ENCODE measurements at regions not wholly inside any gene's neighbourhood (a gene's known extent, or its start where the extent isn't known, plus 50 kb on each side); places are given as distances from the start of the nearest gene placed in this dataset.

DNA sequence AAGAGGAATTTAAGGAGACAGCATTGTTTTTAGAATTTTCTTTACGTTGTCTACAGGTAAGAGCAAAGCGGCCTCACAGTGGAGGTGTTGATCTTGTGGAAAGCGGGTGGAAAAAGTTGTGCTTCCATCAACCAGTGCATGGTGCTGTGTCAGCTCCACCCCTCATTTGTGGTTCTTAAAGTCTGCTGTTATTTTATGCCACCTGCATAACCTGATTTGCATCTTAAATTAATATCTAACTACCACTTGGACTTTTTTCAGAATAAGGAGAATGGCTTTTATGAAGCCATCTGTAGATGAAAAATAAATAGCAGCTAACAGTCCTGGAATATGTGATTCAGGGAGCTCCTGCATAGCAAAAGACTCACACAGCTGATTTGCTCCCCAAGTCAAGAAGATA is 135.1 kb downstream of the SNAPC1 start:
- DNase-seq (ENCODE audit: extremely low spot score), result no peak
- TF ChIP-seq ARNT (IDR thresholded peaks at IDR 0.05), result no peak
- TF ChIP-seq FOXA1 (IDR thresholded peaks at IDR 0.05), result no peak
- TF ChIP-seq LEF1 (IDR thresholded peaks at IDR 0.05; ENCODE audit: borderline replicate concordance), result no peak
- TF ChIP-seq, protein P1, sequence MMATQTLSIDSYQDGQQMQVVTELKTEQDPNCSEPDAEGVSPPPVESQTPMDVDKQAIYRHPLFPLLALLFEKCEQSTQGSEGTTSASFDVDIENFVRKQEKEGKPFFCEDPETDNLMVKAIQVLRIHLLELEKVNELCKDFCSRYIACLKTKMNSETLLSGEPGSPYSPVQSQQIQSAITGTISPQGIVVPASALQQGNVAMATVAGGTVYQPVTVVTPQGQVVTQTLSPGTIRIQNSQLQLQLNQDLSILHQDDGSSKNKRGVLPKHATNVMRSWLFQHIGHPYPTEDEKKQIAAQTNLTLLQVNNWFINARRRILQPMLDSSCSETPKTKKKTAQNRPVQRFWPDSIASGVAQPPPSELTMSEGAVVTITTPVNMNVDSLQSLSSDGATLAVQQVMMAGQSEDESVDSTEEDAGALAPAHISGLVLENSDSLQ (IDR thresholded peaks at IDR 0.05), result no peak
- no peak for TF ChIP-seq L3MBTL2 (conservative IDR thresholded peaks at IDR 0.05)
- TF ChIP-seq FOXK2 (IDR thresholded peaks at IDR 0.05), result no peak
- no peak for TF ChIP-seq HDGF (IDR thresholded peaks at IDR 0.05; ENCODE audit: borderline replicate concordance)
- TF ChIP-seq BHLHE40 (IDR thresholded peaks at IDR 0.05; ENCODE audit: borderline replicate concordance), result no peak
- no peak for TF ChIP-seq SUZ12 (IDR thresholded peaks at IDR 0.05)
- TF ChIP-seq ZNF384 (IDR thresholded peaks at IDR 0.05), result no peak
- no peak for TF ChIP-seq ELF4 (IDR thresholded peaks at IDR 0.05)
- no peak for TF ChIP-seq FOXM1 (IDR thresholded peaks at IDR 0.05; ENCODE audit: borderline replicate concordance)
- no peak for TF ChIP-seq TARDBP (IDR thresholded peaks at IDR 0.05)
- no peak for TF ChIP-seq SP1 (IDR thresholded peaks at IDR 0.05)
- TF ChIP-seq NFRKB (IDR thresholded peaks at IDR 0.05), result no peak
- CTCF ChIA-PET, result interaction anchor here (1.2 kb wide), 1 partner anchor 229 kb away, joined by 4 read pairs; no protein-coding TSS in a partner anchor
- POLR2A ChIA-PET, result no interaction called here

DNA sequence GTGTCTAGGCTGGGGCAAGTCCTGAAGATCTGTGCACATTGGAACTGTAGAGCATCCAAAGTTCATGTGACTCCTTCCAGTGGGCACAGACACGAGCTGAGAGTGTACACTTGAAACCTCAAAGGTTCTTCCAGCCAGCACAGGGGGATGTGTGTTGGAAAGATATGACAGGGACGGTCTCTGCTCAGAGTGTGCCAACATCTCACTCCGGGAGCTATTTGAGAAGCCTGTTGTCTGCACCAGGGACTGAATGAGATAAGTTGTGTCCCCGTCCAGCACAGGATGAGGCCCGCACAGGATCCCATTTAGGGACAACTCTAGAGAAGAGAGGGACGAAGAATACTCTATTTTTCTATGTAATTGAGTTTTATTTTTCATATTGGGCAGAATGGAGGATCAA is 136.3 kb downstream of the SNAPC1 start:
- no peak for TF ChIP-seq L3MBTL2 (conservative IDR thresholded peaks at IDR 0.05)
- TF ChIP-seq SP1 (IDR thresholded peaks at IDR 0.05), result no peak
- TF ChIP-seq HDGF (IDR thresholded peaks at IDR 0.05; ENCODE audit: borderline replicate concordance), result no peak
- no peak for TF ChIP-seq LEF1 (IDR thresholded peaks at IDR 0.05; ENCODE audit: borderline replicate concordance)
- no peak for TF ChIP-seq ARNT (IDR thresholded peaks at IDR 0.05)
- no peak for TF ChIP-seq FOXM1 (IDR thresholded peaks at IDR 0.05; ENCODE audit: borderline replicate concordance)
- TF ChIP-seq FOXK2 (IDR thresholded peaks at IDR 0.05), result no peak
- no peak for TF ChIP-seq BHLHE40 (IDR thresholded peaks at IDR 0.05; ENCODE audit: borderline replicate concordance)
- no peak for TF ChIP-seq ELF4 (IDR thresholded peaks at IDR 0.05)
- no peak for TF ChIP-seq FOXA1 (IDR thresholded peaks at IDR 0.05)
- no peak for TF ChIP-seq CTBP1 (IDR thresholded peaks at IDR 0.05; ENCODE audit: borderline replicate concordance)
- TF ChIP-seq NFRKB (IDR thresholded peaks at IDR 0.05), result no peak
- TF ChIP-seq, protein P1 (IDR thresholded peaks at IDR 0.05), result no peak
- no peak for TF ChIP-seq TARDBP (IDR thresholded peaks at IDR 0.05)
- no peak for TF ChIP-seq SUZ12 (IDR thresholded peaks at IDR 0.05)
- TF ChIP-seq ZNF384 (IDR thresholded peaks at IDR 0.05), result no peak
- no peak for DNase-seq (ENCODE audit: extremely low spot score)
- ChIA-PET POLR2A (no interaction called here), CTCF (no interaction called here)

DNA sequence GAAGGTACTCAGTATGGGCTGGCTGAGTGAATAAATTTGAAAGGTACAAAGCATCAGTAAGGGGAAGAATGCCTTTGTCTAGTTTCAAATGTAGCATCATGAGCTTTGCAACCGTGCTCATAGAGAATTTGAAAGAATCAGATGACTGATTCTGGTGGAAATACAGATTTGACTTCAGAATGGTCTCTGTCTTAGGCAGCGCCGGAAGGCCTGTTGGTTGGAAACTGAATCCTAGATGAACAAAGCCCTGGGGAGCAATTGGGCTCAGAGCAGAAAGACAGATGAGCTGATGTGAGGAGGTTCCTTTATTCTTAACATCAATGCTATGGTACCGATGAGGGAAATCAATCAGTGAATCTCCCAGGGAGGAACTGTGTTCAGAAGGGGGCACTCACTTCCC is 137.3 kb downstream of the SNAPC1 start:
- TF ChIP-seq, protein P1 (IDR thresholded peaks at IDR 0.05), result no peak
- ChIA-PET POLR2A (no interaction called here), CTCF (interaction anchor here (0.6 kb wide), 1 partner anchor 9 kb away, joined by 3 read pairs; no protein-coding TSS in a partner anchor)
- no peak for DNase-seq (ENCODE audit: extremely low spot score)

DNA sequence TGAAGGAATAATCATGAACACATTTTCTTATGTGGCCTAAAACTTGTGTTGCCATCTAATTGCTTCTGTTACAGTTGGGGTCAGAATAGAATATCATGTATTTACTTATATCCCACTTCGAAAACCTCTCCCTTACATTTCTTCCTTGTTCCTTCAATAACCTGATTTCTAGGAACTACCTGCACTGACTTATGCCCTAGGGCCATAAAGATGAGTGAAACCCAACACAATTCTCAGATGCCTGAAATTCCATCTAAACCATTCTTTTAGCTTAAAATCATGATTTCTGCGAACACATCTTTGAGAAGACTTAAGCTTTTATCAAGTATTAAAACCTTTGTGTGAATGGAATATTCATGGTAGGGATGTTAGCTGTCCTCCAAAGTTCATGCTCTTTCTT is 142.7 kb downstream of the SNAPC1 start:
- no peak for TF ChIP-seq NFRKB (IDR thresholded peaks at IDR 0.05)
- no peak for TF ChIP-seq HDGF (IDR thresholded peaks at IDR 0.05; ENCODE audit: borderline replicate concordance)
- no peak for TF ChIP-seq SUZ12 (IDR thresholded peaks at IDR 0.05)
- no peak for TF ChIP-seq FOXA1 (IDR thresholded peaks at IDR 0.05)
- TF ChIP-seq L3MBTL2 (conservative IDR thresholded peaks at IDR 0.05), result no peak
- no peak for TF ChIP-seq FOXM1 (IDR thresholded peaks at IDR 0.05; ENCODE audit: borderline replicate concordance)
- no peak for TF ChIP-seq ELF4 (IDR thresholded peaks at IDR 0.05)
- TF ChIP-seq, protein P1 (IDR thresholded peaks at IDR 0.05), result no peak
- TF ChIP-seq SP1 (IDR thresholded peaks at IDR 0.05), result no peak
- TF ChIP-seq ZNF384 (IDR thresholded peaks at IDR 0.05), result no peak
- no peak for TF ChIP-seq ARNT (IDR thresholded peaks at IDR 0.05)
- TF ChIP-seq LEF1 (IDR thresholded peaks at IDR 0.05; ENCODE audit: borderline replicate concordance), result no peak
- no peak for TF ChIP-seq CTBP1 (IDR thresholded peaks at IDR 0.05; ENCODE audit: borderline replicate concordance)
- TF ChIP-seq BHLHE40 (IDR thresholded peaks at IDR 0.05; ENCODE audit: borderline replicate concordance), result no peak
- no peak for TF ChIP-seq TARDBP (IDR thresholded peaks at IDR 0.05)
- no peak for TF ChIP-seq FOXK2 (IDR thresholded peaks at IDR 0.05)
- ChIA-PET POLR2A (no interaction called here), CTCF (no interaction called here)
- no peak for DNase-seq (ENCODE audit: extremely low spot score)

DNA sequence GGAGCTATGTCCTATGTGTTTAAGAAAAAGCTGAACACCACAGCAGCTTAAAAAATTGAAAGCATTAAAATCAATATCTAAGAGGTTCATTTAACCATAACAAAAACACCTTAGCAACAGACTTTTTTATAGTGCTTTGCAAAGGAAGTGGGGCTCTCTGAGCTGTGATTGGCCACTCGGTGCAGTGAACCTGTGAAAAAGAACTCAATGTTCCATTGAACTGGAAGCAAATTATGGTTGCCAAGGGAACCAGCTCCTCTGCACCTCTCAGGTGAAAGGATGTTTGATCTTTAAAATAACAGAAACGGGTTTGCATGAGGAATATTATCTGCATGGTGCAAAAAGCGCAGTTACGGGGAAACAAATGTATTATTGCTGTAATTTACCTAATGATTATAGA is 149.4 kb downstream of the SNAPC1 start:
- TF ChIP-seq TARDBP (IDR thresholded peaks at IDR 0.05) (no peak), NFRKB (IDR thresholded peaks at IDR 0.05) (no peak), FOXA1 (IDR thresholded peaks at IDR 0.05) (no peak), SP1 (IDR thresholded peaks at IDR 0.05) (no peak), ARNT (IDR thresholded peaks at IDR 0.05) (no peak), ELF4 (IDR thresholded peaks at IDR 0.05) (no peak)
- ChIA-PET CTCF (no interaction called here), POLR2A (no interaction called here)

DNA sequence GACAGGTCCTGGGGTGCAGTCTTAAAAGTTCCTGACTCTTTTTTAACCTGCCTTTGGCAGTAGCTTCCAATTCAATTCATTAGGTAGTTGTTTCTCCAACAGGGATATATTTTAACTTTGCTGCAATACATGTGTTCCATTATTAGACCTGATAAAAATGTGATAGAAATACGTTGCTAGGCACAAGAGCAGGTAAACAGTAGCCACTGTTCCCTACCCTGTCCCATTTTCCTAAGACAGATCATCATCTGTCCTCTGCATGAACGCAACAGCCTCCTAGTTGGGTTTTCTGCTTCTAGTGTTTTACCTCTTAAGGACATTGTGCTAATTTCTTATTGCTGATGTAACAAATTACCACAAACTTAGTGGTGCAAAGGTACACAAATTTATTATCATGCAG is 156.8 kb downstream of the SNAPC1 start:
- no peak for TF ChIP-seq ARNT (IDR thresholded peaks at IDR 0.05)
- TF ChIP-seq ZNF384 (IDR thresholded peaks at IDR 0.05), result no peak
- no peak for TF ChIP-seq HDGF (IDR thresholded peaks at IDR 0.05; ENCODE audit: borderline replicate concordance)
- no peak for TF ChIP-seq FOXK2 (IDR thresholded peaks at IDR 0.05)
- no peak for TF ChIP-seq LEF1 (IDR thresholded peaks at IDR 0.05; ENCODE audit: borderline replicate concordance)
- TF ChIP-seq, protein P1 (IDR thresholded peaks at IDR 0.05), result no peak
- TF ChIP-seq FOXM1 (IDR thresholded peaks at IDR 0.05; ENCODE audit: borderline replicate concordance), result no peak
- no peak for TF ChIP-seq ELF4 (IDR thresholded peaks at IDR 0.05)
- no peak for TF ChIP-seq BHLHE40 (IDR thresholded peaks at IDR 0.05; ENCODE audit: borderline replicate concordance)
- no peak for TF ChIP-seq L3MBTL2 (conservative IDR thresholded peaks at IDR 0.05)
- no peak for TF ChIP-seq FOXA1 (IDR thresholded peaks at IDR 0.05)
- no peak for TF ChIP-seq SUZ12 (IDR thresholded peaks at IDR 0.05)
- TF ChIP-seq SP1 (IDR thresholded peaks at IDR 0.05), result no peak
- DNase-seq (ENCODE audit: extremely low spot score), result no peak
- ChIA-PET POLR2A (no interaction called here), CTCF (no interaction called here)

More for the DNA sequence above, 149.4 kb downstream of the SNAPC1 start:
- DNase-seq (ENCODE audit: extremely low spot score), result no peak

Data from HEK293T (cell line).